ENCODE measurements at regions not wholly inside any gene's neighbourhood (a gene's known extent, or its start where the extent isn't known, plus 50 kb on each side); places are given as distances from the start of the nearest gene placed in this dataset.

DNA sequence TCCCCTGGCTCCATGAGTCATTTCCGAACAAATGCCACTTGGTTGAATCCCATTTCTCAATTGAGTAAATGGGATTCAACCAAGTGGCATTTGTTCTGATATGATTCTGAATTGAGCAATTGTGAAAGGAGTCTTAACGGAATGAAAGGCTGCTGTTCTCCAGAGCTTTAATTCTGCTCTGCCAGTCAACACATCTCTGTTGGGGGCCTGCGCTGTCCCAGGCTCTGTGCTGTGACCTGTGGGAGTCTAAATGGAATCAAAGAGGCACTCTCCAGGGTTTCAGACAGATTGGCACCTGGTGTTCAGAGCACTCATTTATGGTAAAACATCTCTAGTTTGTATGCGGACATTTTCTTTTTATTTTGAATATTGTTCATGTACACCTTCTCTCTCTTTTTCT is 126.2 kb downstream of the WSCD1 start:
- TF ChIP-seq, protein P1, sequence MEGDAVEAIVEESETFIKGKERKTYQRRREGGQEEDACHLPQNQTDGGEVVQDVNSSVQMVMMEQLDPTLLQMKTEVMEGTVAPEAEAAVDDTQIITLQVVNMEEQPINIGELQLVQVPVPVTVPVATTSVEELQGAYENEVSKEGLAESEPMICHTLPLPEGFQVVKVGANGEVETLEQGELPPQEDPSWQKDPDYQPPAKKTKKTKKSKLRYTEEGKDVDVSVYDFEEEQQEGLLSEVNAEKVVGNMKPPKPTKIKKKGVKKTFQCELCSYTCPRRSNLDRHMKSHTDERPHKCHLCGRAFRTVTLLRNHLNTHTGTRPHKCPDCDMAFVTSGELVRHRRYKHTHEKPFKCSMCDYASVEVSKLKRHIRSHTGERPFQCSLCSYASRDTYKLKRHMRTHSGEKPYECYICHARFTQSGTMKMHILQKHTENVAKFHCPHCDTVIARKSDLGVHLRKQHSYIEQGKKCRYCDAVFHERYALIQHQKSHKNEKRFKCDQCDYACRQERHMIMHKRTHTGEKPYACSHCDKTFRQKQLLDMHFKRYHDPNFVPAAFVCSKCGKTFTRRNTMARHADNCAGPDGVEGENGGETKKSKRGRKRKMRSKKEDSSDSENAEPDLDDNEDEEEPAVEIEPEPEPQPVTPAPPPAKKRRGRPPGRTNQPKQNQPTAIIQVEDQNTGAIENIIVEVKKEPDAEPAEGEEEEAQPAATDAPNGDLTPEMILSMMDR (IDR thresholded peaks at IDR 0.05): no peak
- TF ChIP-seq POLR2A (IDR thresholded peaks at IDR 0.05): no peak

Measured in suprapubic skin (tissue), 3 donors.